ENCODE measurements at regions not wholly inside any gene's neighbourhood (a gene's known extent, or its start where the extent isn't known, plus 50 kb on each side); places are given as distances from the start of the nearest gene placed in this dataset.

- TF ChIP-seq ZBTB40 (IDR thresholded peaks at IDR 0.05; ENCODE audit: borderline replicate concordance), result no peak
Observed at GRCh38 chr22:44549701-44550100, 51.7 kb upstream of the RTL6 start (continued).

GRCh38 chr22:44548981-44549380 is 50.9 kb upstream of the RTL6 start:
- FAIRE-seq, result no peak
- 60% methylated on average over 10 of the region's 10 CpGs for WGBS (ENCODE audit: insufficient coverage, insufficient replicate concordance, low lambda C conversion rate, missing lambda C conversion rate)

More at GRCh38 chr22:44548981-44549380, 50.9 kb upstream of the RTL6 start:
- no peaks in the 10 kb centered on the region for H3K36me3 ChIP-seq (ENCODE audit: control insufficient read depth in 2 of 2, insufficient read depth in 2 of 2, low read length in 1 of 2)
- no peaks in the 10 kb centered on the region for H3K4me1 ChIP-seq (ENCODE audit: control insufficient read depth, insufficient read depth, low read length)
- H4K20me1 ChIP-seq (ENCODE audit: control insufficient read depth, insufficient read depth), result no peaks in the 10 kb centered on the region
- no peaks in the 10 kb centered on the region for H3K79me2 ChIP-seq (ENCODE audit: control insufficient read depth, insufficient read depth, low read length)
- H3K4me2 ChIP-seq (ENCODE audit: control insufficient read depth, insufficient read depth), result no peak overlapping the region
- RAD21 ChIA-PET (ENCODE audit: unreplicated experiment), result no interaction called here
- no TSS peak for BruUV-seq (replicated peaks)
- no peak overlapping the region for H3K9ac ChIP-seq (ENCODE audit: control insufficient read depth, insufficient read depth, low read length)
- POLR2A ChIA-PET, result no interaction called here
- DNase-seq (ENCODE audit: low read depth, low spot score) (no peak), ATAC-seq (no peak)
- H3K27me3 ChIP-seq (replicated peaks in 1 of 2; ENCODE audit: control insufficient read depth in 2 of 2, insufficient read depth in 2 of 2, low read length in 1 of 2), result no peaks in the 10 kb centered on the region
- SMC1A ChIA-PET (ENCODE audit: uncharacterized antibody, unreplicated experiment), result interaction anchor here (1.2 kb wide), 1 partner anchor 37 kb away, joined by 3 read pairs; no protein-coding TSS in a partner anchor
- CTCF ChIA-PET, result no interaction called here
- H3K4me3 ChIP-seq, result no peak overlapping the region
- TF ChIP-seq ZZZ3 (IDR thresholded peaks at IDR 0.05; ENCODE audit: control insufficient read depth, insufficient read length, low read depth) (no peak), GABPA (IDR thresholded peaks at IDR 0.05; ENCODE audit: low read depth) (no peak), IRF3 (IDR thresholded peaks at IDR 0.05) (no peak), IRF4 (IDR thresholded peaks at IDR 0.05; ENCODE audit: low read depth, low read length) (no peak), DPF2 (IDR thresholded peaks at IDR 0.05) (no peak), MTA3 (IDR thresholded peaks at IDR 0.05; ENCODE audit: borderline replicate concordance, low read length) (no peak), CHD2 (IDR thresholded peaks at IDR 0.05; ENCODE audit: borderline replicate concordance, low read depth, low read length) (no peak), PKNOX1 (IDR thresholded peaks at IDR 0.05) (no peak), ZNF217 (IDR thresholded peaks at IDR 0.05) (no peak)
- intact Hi-C loops (cut with micrococcal nuclease; ENCODE audit: unreplicated experiment), result no loop called here
- H2AFZ ChIP-seq (ENCODE audit: control insufficient read depth, low read depth, low read length), result no peak overlapping the region
- in situ Hi-C loops (cut with MboI), result no loop called here
- no peaks in the 10 kb centered on the region for H3K9me3 ChIP-seq (replicated peaks; ENCODE audit: control insufficient read depth, insufficient read depth, low read length)
- no peak overlapping the region for H3K27ac ChIP-seq (ENCODE audit: control insufficient read depth, insufficient read depth)
